HUES6 (cell line): ENCODE measurements at regions not wholly inside any gene's neighbourhood (a gene's known extent, or its start where the extent isn't known, plus 50 kb on each side); places are given as distances from the start of the nearest gene placed in this dataset.
"Not testable (repeated sequence)": the region's sequence is repeated elsewhere in the genome, so short reads cannot be mapped to it uniquely, and the experiment has no call there.

Source experiments
- H3K27ac ChIP-seq: 2 replicates; pipeline ENCODE4 v1.7.0; 2013; ENCODE audit warnings: low read depth, mild to moderate bottlenecking, low read length, inconsistent platforms
- H3K27me3 ChIP-seq: 2 replicates; pipeline ENCODE4 v1.6.1; 2013; ENCODE audit warnings: low read length; ENCODE audit not compliant: control insufficient read depth, insufficient read depth
- H3K36me3 ChIP-seq: 2 replicates; pipeline ENCODE4 v1.6.1; 2013; ENCODE audit warnings: low read length; ENCODE audit not compliant: control insufficient read depth, insufficient read depth
- H3K4me1 ChIP-seq: 2 replicates; pipeline ENCODE4 v1.6.1; 2013; ENCODE audit warnings: low read length; ENCODE audit not compliant: control insufficient read depth, insufficient read depth
- H3K4me3 ChIP-seq: 2 replicates; pipeline ENCODE4 v1.5.1; 2013; ENCODE audit warnings: low read depth, low read length
- H3K9ac ChIP-seq: one replicate; pipeline ENCODE4 v1.6.1; 2013; ENCODE audit warnings: mild to moderate bottlenecking, low read length
- H3K9me3 ChIP-seq: 2 replicates; pipeline ENCODE4 v1.6.1; 2013; ENCODE audit warnings: low read depth, low read length; ENCODE audit not compliant: control insufficient read depth, insufficient read depth

DNA sequence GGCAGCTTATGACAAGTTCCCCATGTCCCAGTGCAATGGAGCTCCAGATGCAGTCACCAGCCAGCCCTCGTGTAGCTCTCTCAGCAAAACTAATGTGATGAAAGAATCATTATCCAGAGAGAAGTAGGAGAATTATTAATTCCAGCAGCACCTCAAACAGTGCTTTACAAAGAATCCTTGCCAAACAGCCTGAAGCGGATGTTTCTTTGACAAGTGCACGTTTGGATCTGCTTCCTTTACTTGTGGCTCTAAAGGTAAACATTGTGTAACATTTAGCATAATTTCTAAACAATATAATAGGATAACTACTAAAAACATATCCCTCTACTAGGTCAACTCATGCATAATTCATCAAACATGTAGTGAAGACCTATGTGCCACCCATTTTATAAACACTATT lies 197.0 kb downstream of the FAM181B start:
- no peak overlapping the region for H3K27ac ChIP-seq
- no peak overlapping the region for H3K4me3 ChIP-seq
- H3K9ac ChIP-seq = no peak overlapping the region
- peaks cover 3% of the 10 kb centered on the region for H3K4me1 ChIP-seq
- H3K9me3 ChIP-seq = no peaks in the 10 kb centered on the region
- H3K36me3 ChIP-seq = no peaks in the 10 kb centered on the region
- no peaks in the 10 kb centered on the region for H3K27me3 ChIP-seq

DNA sequence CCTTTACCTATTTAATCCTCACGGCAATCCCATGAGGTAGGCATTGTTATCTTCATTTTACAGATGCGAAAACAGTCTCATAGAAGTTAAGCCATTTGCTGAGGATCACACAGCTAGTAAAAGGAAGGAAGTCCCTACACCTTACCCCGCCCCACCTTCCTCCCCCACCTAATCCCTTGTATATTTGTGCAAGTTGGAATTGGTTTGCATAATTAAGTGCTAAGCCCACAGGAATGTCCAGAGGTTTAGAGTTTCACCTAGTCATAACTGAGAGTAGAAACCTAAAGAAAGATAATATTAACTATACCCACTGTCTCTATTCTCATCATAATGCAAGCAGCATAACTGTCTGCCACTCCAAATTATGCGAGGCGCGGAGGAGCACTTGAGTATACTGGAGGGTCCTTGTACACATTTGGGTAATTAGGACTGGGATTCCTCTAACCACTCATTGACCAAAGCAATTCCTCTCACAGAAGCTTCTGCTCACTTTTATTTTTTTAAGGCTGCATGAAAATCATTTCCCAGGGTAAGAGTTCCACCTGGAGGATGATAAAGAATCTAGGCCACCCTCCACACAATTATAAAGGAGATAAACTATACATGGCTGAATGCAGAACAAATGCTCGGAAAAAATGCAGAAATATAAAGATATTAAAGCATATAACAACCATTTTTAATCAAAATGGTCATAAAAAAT lies 199.9 kb downstream of the FAM181B start:
- Histone ChIP-seq H3K27ac (no peak overlapping the region), H3K4me1 (peaks cover 3% of the 10 kb centered on the region), H3K9ac (no peak overlapping the region), H3K4me3 (no peak overlapping the region), H3K36me3 (no peaks in the 10 kb centered on the region), H3K9me3 (no peaks in the 10 kb centered on the region), H3K27me3 (no peaks in the 10 kb centered on the region)

DNA sequence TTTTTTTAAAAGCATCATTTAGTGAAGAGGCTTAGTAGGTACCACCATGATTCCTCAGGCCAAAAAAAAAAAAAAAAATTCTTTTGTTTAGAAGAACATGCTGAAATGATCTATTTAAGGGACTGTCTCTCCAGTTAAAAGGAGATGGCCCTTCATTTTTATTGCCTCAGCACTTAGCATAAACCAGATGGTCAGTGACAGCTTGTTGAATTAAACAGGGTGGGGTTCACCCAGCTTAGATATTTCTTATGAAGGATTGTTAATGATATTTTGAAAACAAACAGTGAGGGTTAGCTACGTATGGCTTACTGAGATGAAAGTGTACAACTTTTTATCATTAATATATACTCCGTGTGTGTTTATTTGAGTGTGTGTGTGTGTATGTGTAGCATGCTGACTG lies 203.7 kb downstream of the FAM181B start:
- H3K9ac ChIP-seq = no peak overlapping the region
- H3K27me3 ChIP-seq = no peaks in the 10 kb centered on the region
- no peak overlapping the region for H3K4me3 ChIP-seq
- H3K36me3 ChIP-seq = no peaks in the 10 kb centered on the region
- no peaks in the 10 kb centered on the region for H3K9me3 ChIP-seq
- H3K4me1 ChIP-seq = peaks cover 3% of the 10 kb centered on the region
- H3K27ac ChIP-seq = no peak overlapping the region

DNA sequence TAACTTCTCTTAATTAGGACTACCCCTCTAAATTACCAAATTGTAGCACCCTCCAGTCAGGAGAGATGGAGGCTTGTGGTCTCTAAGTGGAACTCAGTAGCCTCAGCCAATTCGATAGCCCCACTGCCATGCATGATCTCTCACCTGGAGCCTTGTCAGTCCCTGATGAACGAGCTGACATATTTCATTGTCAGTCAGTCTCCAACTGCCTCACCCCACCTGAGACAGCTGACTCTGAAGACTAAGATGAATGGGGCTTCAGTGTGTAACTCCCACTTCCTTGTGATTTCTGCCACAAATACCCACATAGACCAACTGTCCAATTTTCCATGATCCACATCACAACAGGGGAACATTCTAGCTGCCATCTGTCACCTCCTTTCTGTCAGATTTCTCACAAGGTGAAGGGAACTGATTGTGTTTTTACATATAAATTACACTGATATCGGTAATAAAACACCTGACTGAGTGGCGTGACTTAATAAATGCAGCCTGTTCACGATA lies 206.5 kb downstream of the FAM181B start:
- H3K4me3 ChIP-seq = no peak overlapping the region
- no peaks in the 10 kb centered on the region for H3K9me3 ChIP-seq
- H3K9ac ChIP-seq = no peak overlapping the region
- no peaks in the 10 kb centered on the region for H3K36me3 ChIP-seq
- no peaks in the 10 kb centered on the region for H3K27me3 ChIP-seq
- no peaks in the 10 kb centered on the region for H3K4me1 ChIP-seq
- no peak overlapping the region for H3K27ac ChIP-seq

DNA sequence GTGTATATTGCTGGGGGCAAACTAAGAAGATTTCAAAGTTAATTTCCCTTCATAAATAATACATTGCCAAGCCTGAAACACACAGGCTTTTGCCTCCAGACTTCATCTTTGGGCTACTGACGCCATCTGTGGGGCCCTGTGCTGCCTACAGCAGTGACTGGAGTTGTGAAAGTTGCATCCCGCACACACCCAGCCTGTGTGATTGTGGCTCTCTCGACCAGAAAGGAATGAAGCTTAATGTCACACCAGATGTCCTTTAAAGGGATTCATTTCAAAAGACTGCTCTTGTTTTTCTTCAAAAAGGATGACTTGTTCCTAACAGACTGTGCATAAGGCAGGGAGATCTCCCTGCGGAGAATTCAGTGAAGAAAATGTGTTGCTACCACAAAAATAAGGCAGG lies 210.5 kb downstream of the FAM181B start:
- H3K36me3 ChIP-seq = no peaks in the 10 kb centered on the region
- no peaks in the 10 kb centered on the region for H3K9me3 ChIP-seq
- H3K9ac ChIP-seq = no peak overlapping the region
- no peak overlapping the region for H3K4me3 ChIP-seq
- H3K27me3 ChIP-seq = no peaks in the 10 kb centered on the region
- no peaks in the 10 kb centered on the region for H3K4me1 ChIP-seq
- no peak overlapping the region for H3K27ac ChIP-seq

DNA sequence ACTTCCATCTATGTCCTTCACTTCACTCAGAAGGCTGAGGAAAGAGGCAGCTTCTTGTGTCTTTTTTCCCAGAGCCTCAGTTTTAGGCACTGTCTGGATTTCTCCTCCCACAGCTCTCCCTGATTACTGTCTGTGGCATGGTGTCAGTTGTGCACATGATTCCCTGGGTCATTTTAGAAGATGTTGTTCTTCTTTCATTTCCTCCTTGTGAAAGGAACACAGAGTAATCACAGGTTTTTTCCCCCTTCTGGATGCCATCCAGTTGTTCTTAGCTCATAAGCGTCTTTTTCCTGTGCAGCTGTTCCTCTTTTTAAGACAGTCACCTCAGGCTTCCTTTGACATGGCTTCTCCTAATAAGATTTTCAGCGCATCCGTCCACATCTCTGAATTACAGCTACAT lies 212.2 kb downstream of the FAM181B start:
- no peaks in the 10 kb centered on the region for H3K4me1 ChIP-seq
- no peak overlapping the region for H3K27ac ChIP-seq
- H3K9me3 ChIP-seq = no peaks in the 10 kb centered on the region
- no peak overlapping the region for H3K9ac ChIP-seq
- H3K27me3 ChIP-seq = no peaks in the 10 kb centered on the region
- no peak overlapping the region for H3K4me3 ChIP-seq
- H3K36me3 ChIP-seq = no peaks in the 10 kb centered on the region

DNA sequence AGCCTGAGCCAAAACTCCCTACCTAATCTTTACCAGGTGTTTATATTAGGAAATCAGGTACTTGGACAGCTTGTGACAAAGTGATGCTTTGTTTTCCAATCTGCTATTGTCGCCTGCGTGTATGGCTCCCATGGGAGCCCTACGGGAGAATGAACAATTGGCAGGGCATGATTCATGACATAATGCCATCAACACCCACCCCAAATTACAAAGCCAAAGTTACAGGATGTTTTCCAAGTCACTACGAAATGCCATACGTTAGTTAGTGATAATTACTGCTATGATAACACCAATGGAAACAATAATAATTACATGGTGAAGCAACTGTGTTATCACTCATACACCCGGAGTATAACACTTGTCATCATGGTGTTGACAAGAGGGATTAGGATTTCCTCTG lies 226.4 kb downstream of the FAM181B start:
- Histone ChIP-seq H3K4me1 (no peaks in the 10 kb centered on the region), H3K4me3 (no peak overlapping the region), H3K27ac (no peak overlapping the region), H3K9ac (no peak overlapping the region), H3K27me3 (no peaks in the 10 kb centered on the region), H3K36me3 (no peaks in the 10 kb centered on the region), H3K9me3 (no peaks in the 10 kb centered on the region)

DNA sequence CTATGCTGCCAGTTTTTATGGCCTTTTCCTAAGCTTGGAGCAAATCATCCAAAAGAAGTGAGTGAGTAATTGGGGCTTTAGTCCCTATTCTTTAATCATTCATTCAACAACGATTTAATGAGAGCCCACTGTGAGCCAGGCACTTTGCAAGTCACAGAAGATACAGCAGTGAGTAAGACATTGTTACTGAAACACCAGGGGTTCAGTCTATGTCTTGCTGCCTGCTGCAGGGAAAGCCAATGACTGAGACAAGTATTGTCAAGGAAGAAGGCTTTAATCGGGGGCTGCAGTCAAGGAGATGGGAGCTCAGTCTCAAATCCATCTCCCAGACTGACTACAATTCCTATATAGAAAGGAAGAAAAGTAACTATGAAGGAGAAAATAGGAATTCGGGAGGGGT lies 228.3 kb downstream of the FAM181B start:
- Histone ChIP-seq H3K9ac (no peak overlapping the region), H3K36me3 (no peaks in the 10 kb centered on the region), H3K27ac (no peak overlapping the region), H3K4me1 (no peaks in the 10 kb centered on the region), H3K4me3 (no peak overlapping the region), H3K9me3 (no peaks in the 10 kb centered on the region), H3K27me3 (no peaks in the 10 kb centered on the region)

DNA sequence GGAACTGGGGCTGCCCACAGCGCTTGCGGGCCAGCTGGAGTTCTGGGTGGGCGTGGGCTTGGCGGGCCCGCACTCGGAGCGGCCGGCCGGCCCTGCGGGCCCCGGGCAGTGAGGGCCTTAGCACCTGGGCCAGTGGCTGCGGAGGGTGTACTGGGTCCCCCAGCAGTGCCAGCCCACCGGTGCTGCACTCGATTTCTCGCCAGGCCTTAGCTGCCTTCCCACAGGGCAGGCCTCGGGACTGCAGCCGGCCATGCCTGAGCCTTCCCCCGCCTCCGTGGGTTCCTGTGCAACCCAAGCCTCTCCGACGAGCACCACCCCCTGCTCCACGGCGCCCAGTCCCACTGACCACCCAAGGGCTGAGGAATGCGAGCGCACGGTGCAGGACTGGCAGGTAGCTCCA lies 232.5 kb downstream of the FAM181B start:
- H3K4me1 ChIP-seq, H3K4me3 ChIP-seq, H3K27ac ChIP-seq, H3K9me3 ChIP-seq, H3K9ac ChIP-seq, H3K27me3 ChIP-seq, H3K36me3 ChIP-seq: not testable (repeated sequence)

DNA sequence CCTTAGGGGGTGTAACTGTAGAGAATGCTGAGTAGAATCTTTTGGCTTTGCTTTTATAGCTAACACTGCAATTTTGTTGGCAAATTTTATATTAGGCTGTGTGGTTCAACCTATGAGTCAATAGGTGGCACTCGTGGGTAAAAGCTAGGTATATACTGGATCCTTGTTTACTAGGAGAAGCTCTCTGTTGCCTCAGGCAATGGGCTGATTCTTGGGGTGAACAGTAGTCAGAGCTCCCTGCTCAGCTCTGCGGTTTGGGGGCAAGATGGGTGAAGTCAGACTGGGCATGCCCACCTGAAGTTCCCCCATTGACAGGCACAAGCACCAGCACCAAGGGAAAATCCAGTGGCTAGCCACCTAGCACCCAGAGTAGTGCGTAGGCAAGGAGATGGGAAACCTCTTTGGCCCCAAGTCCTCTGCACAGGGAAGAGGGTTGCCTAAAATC lies 238.7 kb downstream of the FAM181B start:
- H3K4me1 ChIP-seq = no peaks in the 10 kb centered on the region
- no peak overlapping the region for H3K27ac ChIP-seq

DNA sequence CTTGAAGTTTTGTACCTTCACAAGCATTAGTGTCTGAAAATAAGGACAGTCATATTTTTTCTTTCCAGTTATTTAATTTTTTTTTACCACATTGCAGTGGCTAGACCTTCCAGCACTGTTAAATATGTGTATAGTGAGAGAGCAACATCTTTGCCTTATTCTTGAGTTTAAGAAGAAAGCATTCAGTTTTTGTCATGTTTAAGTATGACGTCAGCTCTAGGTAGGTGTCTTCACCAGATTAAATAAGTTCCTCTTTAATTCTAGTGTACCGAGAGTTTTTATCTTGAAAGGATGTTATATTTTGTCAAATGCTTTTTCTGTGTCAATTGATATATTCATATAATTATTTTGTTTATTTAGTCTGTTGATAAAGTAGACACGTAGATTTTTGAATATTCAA lies 258.8 kb downstream of the FAM181B start:
- Histone ChIP-seq H3K9me3 (no peaks in the 10 kb centered on the region), H3K4me3 (no peak overlapping the region), H3K9ac (no peak overlapping the region), H3K4me1 (no peaks in the 10 kb centered on the region), H3K27me3 (no peaks in the 10 kb centered on the region), H3K36me3 (no peaks in the 10 kb centered on the region), H3K27ac (no peak overlapping the region)

More for the DNA sequence above, 238.7 kb downstream of the FAM181B start:
- Histone ChIP-seq H3K9ac (no peak overlapping the region), H3K36me3 (no peaks in the 10 kb centered on the region), H3K27me3 (no peaks in the 10 kb centered on the region), H3K9me3 (no peaks in the 10 kb centered on the region), H3K4me3 (no peak overlapping the region)
